Mucosa of descending colon (tissue), 3 donors: ENCODE measurements at regions not wholly inside any gene's neighbourhood (a gene's known extent, or its start where the extent isn't known, plus 50 kb on each side); places are given as distances from the start of the nearest gene placed in this dataset.

Source experiments
- ATAC-seq: fragments of 200-7000 bp; cut with Tn5 transposase; one replicate; pipeline ENCODE4 v1.9.1; 2020; ENCODE audit warnings: mild to moderate bottlenecking, moderate library complexity
- DNase-seq, 3 donors: peaks; one replicate each; pipeline ENCODE4 v3.0.0-alpha.2; 2020
- H3K36me3 ChIP-seq: fragments of 200-600 bp; one replicate; pipeline ENCODE4 v1.8.0; 2021; ENCODE audit warnings: low read depth, mild to moderate bottlenecking
- H3K4me1 ChIP-seq: fragments of 200-600 bp; one replicate; pipeline ENCODE4 v1.8.0; 2021; ENCODE audit warnings: low read depth, mild to moderate bottlenecking
- H3K4me3 ChIP-seq: fragments of 200-600 bp; one replicate; pipeline ENCODE4 v1.8.0; 2021; ENCODE audit warnings: mild to moderate bottlenecking
- H3K9me3 ChIP-seq: fragments of 200-600 bp; one replicate; pipeline ENCODE4 v1.8.0; 2021; ENCODE audit warnings: mild to moderate bottlenecking
- CTCF ChIP-seq: fragments of 200-600 bp; IDR thresholded peaks from one replicate; pipeline ENCODE4 v1.8.0; 2022; ENCODE audit warnings: antibody characterized with exemption, mild to moderate bottlenecking
- intact Hi-C, 2 donors: fragments of 100-400 bp; cut with DNase I in 1 of 2; cut with micrococcal nuclease in 1 of 2; formaldehyde crosslinking; loops; one replicate each; pipeline versions ENCODE4 v1.11.0 to v1.11.1; 2022; cut with DNase I, micrococcal nuclease
- donor health status: DM: no; HTN: no; CAD: no; lungs with moderate emphysema.
- donor health status: DM: no; HTN: no; CAD: no.
- donor health status: DM: no; HTN: yes; CAD: no.

- intact Hi-C loops, result no loop called here
- DNase-seq, result no peak
- Histone ChIP-seq H3K36me3 (no peaks in the 10 kb centered on the region), H3K4me3 (no peak overlapping the region), H3K4me1 (no peaks in the 10 kb centered on the region), H3K9me3 (peaks cover 20% of the 10 kb centered on the region)
- no peak for ATAC-seq
- no peak for TF ChIP-seq CTCF
These were observed 158.2 kb upstream of the IMPG1 start for GRCh38 chr6:76230711-76231110.

GRCh38 chr6:76222189-76222588 lies 149.7 kb upstream of the IMPG1 start:
- Histone ChIP-seq H3K4me1 (no peaks in the 10 kb centered on the region), H3K9me3 (no peaks in the 10 kb centered on the region), H3K36me3 (no peaks in the 10 kb centered on the region), H3K4me3 (no peak overlapping the region)
- ATAC-seq (no peak), DNase-seq (no peak)
- intact Hi-C loops, result no loop called here
- no peak for TF ChIP-seq CTCF

GRCh38 chr6:76221525-76221924 lies 149.1 kb upstream of the IMPG1 start:
- DNase-seq (no peak), ATAC-seq (no peak)
- H3K4me1 ChIP-seq, result no peaks in the 10 kb centered on the region
- H3K36me3 ChIP-seq, result no peaks in the 10 kb centered on the region
- no peaks in the 10 kb centered on the region for H3K9me3 ChIP-seq
- H3K4me3 ChIP-seq, result no peak overlapping the region
- no peak for TF ChIP-seq CTCF
- intact Hi-C loops, result no loop called here

GRCh38 chr6:76220805-76221204 lies 148.3 kb upstream of the IMPG1 start:
- H3K4me3 ChIP-seq, result no peak overlapping the region
- no peaks in the 10 kb centered on the region for H3K9me3 ChIP-seq
- no peaks in the 10 kb centered on the region for H3K36me3 ChIP-seq
- DNase-seq, result no peak
- no peak for ATAC-seq
- intact Hi-C loops, result no loop called here
- H3K4me1 ChIP-seq, result no peaks in the 10 kb centered on the region
- no peak for TF ChIP-seq CTCF

- H3K9me3 ChIP-seq, result no peaks in the 10 kb centered on the region
- H3K4me3 ChIP-seq, result no peak overlapping the region
- no peak for TF ChIP-seq CTCF
- intact Hi-C loops, result no loop called here
- no peaks in the 10 kb centered on the region for H3K36me3 ChIP-seq
- no peaks in the 10 kb centered on the region for H3K4me1 ChIP-seq
- ATAC-seq (no peak), DNase-seq (no peak)
These were observed 145.1 kb upstream of the IMPG1 start for GRCh38 chr6:76217606-76218005.

GRCh38 chr6:76214546-76214945 lies 142.1 kb upstream of the IMPG1 start:
- DNase-seq (no peak), ATAC-seq (no peak)
- intact Hi-C loops, result no loop called here
- Histone ChIP-seq H3K4me1 (no peaks in the 10 kb centered on the region), H3K4me3 (no peak overlapping the region), H3K9me3 (no peaks in the 10 kb centered on the region), H3K36me3 (no peaks in the 10 kb centered on the region)
- TF ChIP-seq CTCF, result no peak
